MCF 10A (cell line): ENCODE measurements at regions not wholly inside any gene's neighbourhood (a gene's known extent, or its start where the extent isn't known, plus 50 kb on each side); places are given as distances from the start of the nearest gene placed in this dataset.

Experiments used
- BruUV-seq: library from RNA; stranded (reverse); fragments of 400-500 nt; replicated peaks from 2 replicates; lab custom pipeline; 2021; lab: Mats Ljungman, UMichigan
- CTCF ChIA-PET: fragments of 300-600 bp; sonication (Branson Sonifier 250); formaldehyde crosslinking; extraction: SDS; loops from one replicate; lab custom pipeline; 2021; ENCODE audit warnings: antibody characterized with exemption, inconsistent platforms; lab: Yijun Ruan, JAX
- POLR2A ChIA-PET: fragments of 300-600, 350-650 bp; sonication (Branson Sonifier 250); formaldehyde crosslinking; extraction: SDS; loops from one replicate; lab custom pipeline; 2020; ENCODE audit warnings: antibody characterized with exemption, inconsistent platforms; lab: Yijun Ruan, JAX
- DNase-seq: peaks from one replicate; pipeline ENCODE4 v3.0.0-alpha.2; 2018; ENCODE audit not compliant: unreplicated experiment
- H3K27ac Mint-ChIP-seq: one replicate; pipeline ENCODE4 v1.8.0; 2022; ENCODE audit warnings: mild to moderate bottlenecking, low read depth, mixed read lengths; ENCODE audit not compliant: unreplicated experiment
- H3K27me3 Mint-ChIP-seq: one replicate; pipeline ENCODE4 v1.8.0; 2022; ENCODE audit warnings: mixed read lengths; ENCODE audit not compliant: insufficient read depth, unreplicated experiment
- H3K36me3 Mint-ChIP-seq: one replicate; pipeline ENCODE4 v1.8.0; 2022; ENCODE audit warnings: mild to moderate bottlenecking, moderate library complexity, mixed read lengths; ENCODE audit not compliant: insufficient read depth, unreplicated experiment
- H3K4me1 Mint-ChIP-seq: one replicate; pipeline ENCODE4 v1.8.0; 2022; ENCODE audit warnings: mixed read lengths; ENCODE audit not compliant: insufficient read depth, unreplicated experiment
- H3K4me3 Mint-ChIP-seq: one replicate; pipeline ENCODE4 v1.8.0; 2022; ENCODE audit warnings: mild to moderate bottlenecking, moderate library complexity, mixed read lengths; ENCODE audit not compliant: unreplicated experiment
- H3K9me3 Mint-ChIP-seq: one replicate; pipeline ENCODE4 v1.8.0; 2022; ENCODE audit warnings: mixed read lengths; ENCODE audit not compliant: unreplicated experiment
- intact Hi-C: fragments of 100-400 bp; cut with micrococcal nuclease; formaldehyde crosslinking; loops from 2 replicates; pipeline ENCODE4 v1.14.1; 2022
- TF ChIP-seq, protein P1 (sequence below): fragments of 200-600 bp; IDR thresholded peaks from one replicate; pipeline ENCODE4 v1.8.0; 2022; ENCODE audit warnings: antibody characterized with exemption, mild to moderate bottlenecking; ENCODE audit not compliant: unreplicated experiment

DNA sequence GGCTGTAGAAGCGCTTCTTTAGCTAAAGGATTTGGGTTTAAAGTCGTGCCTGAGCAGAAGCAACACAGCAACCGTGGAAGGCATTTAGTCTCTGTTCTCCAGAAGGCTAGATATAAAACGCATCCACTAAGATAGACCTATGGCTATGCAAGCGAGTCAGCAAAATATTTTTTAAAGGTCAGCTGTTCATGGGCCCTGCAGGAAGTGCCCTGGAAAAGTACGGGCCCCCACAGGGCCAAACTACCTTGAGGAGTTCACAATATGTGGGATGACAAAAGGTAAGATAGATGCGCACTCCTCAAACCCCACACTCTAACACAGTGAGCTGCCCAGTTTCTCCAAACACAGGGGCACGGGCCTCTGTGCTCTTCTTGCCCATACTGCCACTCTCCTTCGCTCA is 261.6 kb downstream of the VPS13C start:
- peaks cover under 1% of the 10 kb centered on the region for H3K9me3 Mint-ChIP-seq
- CTCF ChIA-PET = interaction anchor here (0.7 to 1.8 kb wide), 2 partner anchors 36 to 201 kb away, joined by 3 to 6 read pairs; no protein-coding TSS in a partner anchor
- TF ChIP-seq, protein P1, sequence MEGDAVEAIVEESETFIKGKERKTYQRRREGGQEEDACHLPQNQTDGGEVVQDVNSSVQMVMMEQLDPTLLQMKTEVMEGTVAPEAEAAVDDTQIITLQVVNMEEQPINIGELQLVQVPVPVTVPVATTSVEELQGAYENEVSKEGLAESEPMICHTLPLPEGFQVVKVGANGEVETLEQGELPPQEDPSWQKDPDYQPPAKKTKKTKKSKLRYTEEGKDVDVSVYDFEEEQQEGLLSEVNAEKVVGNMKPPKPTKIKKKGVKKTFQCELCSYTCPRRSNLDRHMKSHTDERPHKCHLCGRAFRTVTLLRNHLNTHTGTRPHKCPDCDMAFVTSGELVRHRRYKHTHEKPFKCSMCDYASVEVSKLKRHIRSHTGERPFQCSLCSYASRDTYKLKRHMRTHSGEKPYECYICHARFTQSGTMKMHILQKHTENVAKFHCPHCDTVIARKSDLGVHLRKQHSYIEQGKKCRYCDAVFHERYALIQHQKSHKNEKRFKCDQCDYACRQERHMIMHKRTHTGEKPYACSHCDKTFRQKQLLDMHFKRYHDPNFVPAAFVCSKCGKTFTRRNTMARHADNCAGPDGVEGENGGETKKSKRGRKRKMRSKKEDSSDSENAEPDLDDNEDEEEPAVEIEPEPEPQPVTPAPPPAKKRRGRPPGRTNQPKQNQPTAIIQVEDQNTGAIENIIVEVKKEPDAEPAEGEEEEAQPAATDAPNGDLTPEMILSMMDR = no peak
- no peak for DNase-seq
- no peak overlapping the region for H3K4me3 Mint-ChIP-seq
- no peaks in the 10 kb centered on the region for H3K36me3 Mint-ChIP-seq
- intact Hi-C loops = no loop called here
- H3K4me1 Mint-ChIP-seq = peaks cover 12% of the 10 kb centered on the region
- POLR2A ChIA-PET = no interaction called here
- H3K27ac Mint-ChIP-seq = no peak overlapping the region
- H3K27me3 Mint-ChIP-seq = no peaks in the 10 kb centered on the region
- BruUV-seq = no TSS peak

DNA sequence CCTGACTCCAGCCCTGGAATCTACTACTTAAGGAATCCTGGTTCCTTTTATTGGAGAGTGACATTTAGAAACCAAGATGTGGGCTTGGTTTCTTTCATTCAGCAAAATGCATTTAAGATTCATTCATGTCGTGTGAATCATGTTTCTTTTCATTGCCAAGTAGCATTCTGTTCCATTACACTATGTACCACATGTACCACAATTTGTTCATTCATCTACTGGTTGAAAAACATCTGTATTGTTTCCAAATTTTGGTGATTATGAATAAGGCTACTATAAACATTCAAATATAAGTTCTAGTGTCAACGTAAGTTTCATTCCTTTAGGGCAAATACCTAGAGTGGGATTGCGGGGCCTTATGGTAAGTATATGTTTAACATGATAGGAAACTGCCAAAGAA is 264.2 kb downstream of the VPS13C start:
- intact Hi-C loops = no loop called here
- Mint-ChIP-seq H3K27ac (peak overlapping the region; percentile 29), H3K9me3 (peaks cover 6% of the 10 kb centered on the region), H3K4me1 (peaks cover 12% of the 10 kb centered on the region), H3K27me3 (no peaks in the 10 kb centered on the region), H3K36me3 (no peaks in the 10 kb centered on the region), H3K4me3 (no peak overlapping the region)
- CTCF ChIA-PET = no interaction called here
- DNase-seq = peak; percentile 43
- no TSS peak for BruUV-seq
- TF ChIP-seq, protein P1 = no peak
- POLR2A ChIA-PET = interaction anchor here (0.6 kb wide), 1 partner anchor 659 kb away, joined by 3 read pairs; no protein-coding TSS in a partner anchor

GRCh38 chr15:61794881-61795280 is 265.4 kb downstream of the VPS13C start:
- Mint-ChIP-seq H3K27ac (peak overlapping the region; percentile 5), H3K36me3 (no peaks in the 10 kb centered on the region), H3K9me3 (peaks cover 9% of the 10 kb centered on the region), H3K4me3 (no peak overlapping the region), H3K4me1 (peaks cover 12% of the 10 kb centered on the region), H3K27me3 (no peaks in the 10 kb centered on the region)
- CTCF ChIA-PET = no interaction called here
- DNase-seq = peak; percentile 33
- intact Hi-C loops = no loop called here
- POLR2A ChIA-PET = interaction anchor here (1.1 kb wide), 1 partner anchor 48 kb away, joined by 4 read pairs; no protein-coding TSS in a partner anchor
- no TSS peak for BruUV-seq
- TF ChIP-seq, protein P1 = no peak

GRCh38 chr15:61794276-61794675 is 266.0 kb downstream of the VPS13C start:
- H3K9me3 Mint-ChIP-seq = peaks cover 13% of the 10 kb centered on the region
- TF ChIP-seq, protein P1 = no peak
- peaks cover 12% of the 10 kb centered on the region for H3K4me1 Mint-ChIP-seq
- H3K36me3 Mint-ChIP-seq = no peaks in the 10 kb centered on the region
- H3K27ac Mint-ChIP-seq = peak overlapping the region; percentile 5
- intact Hi-C loops = no loop called here
- H3K4me3 Mint-ChIP-seq = no peak overlapping the region
- BruUV-seq = no TSS peak
- peak; percentile 54 for DNase-seq
- no peaks in the 10 kb centered on the region for H3K27me3 Mint-ChIP-seq
- ChIA-PET POLR2A (interaction anchor here (1.1 kb wide), 1 partner anchor 48 kb away, joined by 4 read pairs; no protein-coding TSS in a partner anchor), CTCF (no interaction called here)
